PC-9 (cell line): ENCODE measurements at regions not wholly inside any gene's neighbourhood (a gene's known extent, or its start where the extent isn't known, plus 50 kb on each side); places are given as distances from the start of the nearest gene placed in this dataset.

Experiments used
- BruUV-seq: library from RNA; stranded (reverse); fragments of 400-500 nt; replicated peaks from 2 replicates; lab custom pipeline; 2021; lab: Mats Ljungman, UMichigan
- CTCF ChIA-PET: fragments of 300-600 bp; sonication (Branson Sonifier 250); formaldehyde crosslinking; loops from one replicate; lab custom pipeline; 2022; ENCODE audit warnings: antibody characterized with exemption; lab: Charles Lee
- POLR2A ChIA-PET: fragments of 300-600 bp; sonication (Branson Sonifier 250); formaldehyde crosslinking; loops from one replicate; lab custom pipeline; 2022; ENCODE audit warnings: antibody characterized with exemption; ENCODE audit not compliant: unreplicated experiment; lab: Charles Lee
- DNase-seq, 2 experiments: peaks; one replicate each; pipeline versions ENCODE4 v3.0.0 to v3.0.0-alpha.2; 2015 to 2022; ENCODE audit warnings: mixed read lengths in 1 of 2
- H2AFZ ChIP-seq: fragments of 200-600 bp; sonication (generic); 2 replicates; pipeline ENCODE4 v1.8.1; 2017; ENCODE audit warnings: antibody characterized with exemption
- H3F3A ChIP-seq: fragments of 200-600 bp; sonication (generic); 2 replicates; pipeline ENCODE4 v1.8.1; 2017; ENCODE audit warnings: antibody characterized with exemption, mild to moderate bottlenecking, low read depth; ENCODE audit not compliant: insufficient read depth
- H3K27ac ChIP-seq: fragments of 200-600 bp; sonication (generic); 2 replicates; pipeline ENCODE4 v1.6.1; 2016; ENCODE audit warnings: mixed run types
- H3K27me3 ChIP-seq: fragments of 200-600 bp; sonication (generic); 2 replicates; pipeline ENCODE4 v1.6.1; 2016; ENCODE audit warnings: low read depth, mixed run types; ENCODE audit not compliant: insufficient read depth
- H3K36me3 ChIP-seq: fragments of 200-600 bp; sonication (generic); 2 replicates; pipeline ENCODE4 v1.6.1; 2016; ENCODE audit warnings: low read depth, mixed run types
- H3K4me1 ChIP-seq: fragments of 200-600 bp; sonication (generic); replicated peaks from 2 replicates; pipeline ENCODE4 v1.6.1; 2016; ENCODE audit warnings: mixed run types; ENCODE audit not compliant: insufficient read depth
- H3K4me2 ChIP-seq: fragments of 200-600 bp; sonication (generic); 2 replicates; pipeline ENCODE4 v1.6.1; 2017; ENCODE audit warnings: mixed run types
- H3K4me3 ChIP-seq: fragments of 200-600 bp; sonication (generic); 2 replicates; pipeline ENCODE4 v1.6.1; 2016; ENCODE audit warnings: mixed run types
- H3K79me2 ChIP-seq: fragments of 200-600 bp; sonication (generic); 2 replicates; pipeline ENCODE4 v1.6.1; 2017; ENCODE audit warnings: low read depth, mixed run types
- H3K9me2 ChIP-seq: fragments of 200-600 bp; sonication (generic); 2 replicates; pipeline ENCODE4 v1.8.1; 2017; ENCODE audit warnings: mild to moderate bottlenecking; ENCODE audit not compliant: insufficient read depth
- H3K9me3 ChIP-seq: fragments of 200-600 bp; sonication (generic); 2 replicates; pipeline ENCODE4 v1.8.1; 2016; ENCODE audit warnings: low read depth; ENCODE audit not compliant: insufficient read depth
- H4K20me1 ChIP-seq: fragments of 200-600 bp; sonication (generic); 2 replicates; pipeline ENCODE4 v1.8.1; 2017; ENCODE audit not compliant: insufficient read depth
- CTCF ChIP-seq: fragments of 200-600 bp; sonication (generic); conservative IDR thresholded peaks from 2 replicates; pipeline ENCODE4 v1.6.1; 2017; ENCODE audit warnings: mixed run types, antibody characterized with exemption, mild to moderate bottlenecking, moderate library complexity
- EZH2 ChIP-seq: fragments of 200-600 bp; sonication (generic); IDR thresholded peaks from 2 replicates; pipeline ENCODE4 v1.8.0; 2017; ENCODE audit warnings: antibody characterized with exemption, low read depth
- intact Hi-C: fragments of 100-400 bp; cut with micrococcal nuclease; formaldehyde crosslinking; loops from one replicate; pipeline ENCODE4 v1.10.0; 2022; ENCODE audit not compliant: unreplicated experiment

- BruUV-seq = no TSS peak
- Histone ChIP-seq H3K9me2 (no peaks in the 10 kb centered on the region), H3K4me2 (no peak overlapping the region), H3K9me3 (no peaks in the 10 kb centered on the region), H3K79me2 (no peaks in the 10 kb centered on the region), H3K27me3 (peaks cover 12% of the 10 kb centered on the region; the same call in 1 of the 2 replicates), H3F3A (no peaks in the 10 kb centered on the region), H3K4me3 (no peak overlapping the region), H2AFZ (no peak overlapping the region), H3K36me3 (no peaks in the 10 kb centered on the region), H3K27ac (no peak overlapping the region), H3K4me1 (no peaks in the 10 kb centered on the region; the same call in 1 of the 2 replicates), H4K20me1 (no peaks in the 10 kb centered on the region)
- ChIA-PET POLR2A (no interaction called here), CTCF (no interaction called here)
- intact Hi-C loops = no loop called here
- DNase-seq = no peak
- TF ChIP-seq EZH2 (no peak), CTCF (no peak)
Observed at GRCh38 chr4:188372829-188373228, 233.6 kb downstream of the TRIML1 start.

- Histone ChIP-seq H3K36me3 (no peaks in the 10 kb centered on the region), H3F3A (no peaks in the 10 kb centered on the region), H3K4me2 (no peak overlapping the region), H3K9me3 (no peaks in the 10 kb centered on the region), H4K20me1 (no peaks in the 10 kb centered on the region), H3K9me2 (no peaks in the 10 kb centered on the region), H3K27ac (no peak overlapping the region), H3K27me3 (0 out of 2 replicates have a peak, but pooled peaks cover 4% of the 10 kb centered on the region), H2AFZ (no peak overlapping the region), H3K4me3 (no peak overlapping the region), H3K4me1 (no peaks in the 10 kb centered on the region; the same call in 1 of the 2 replicates), H3K79me2 (no peaks in the 10 kb centered on the region)
- CTCF ChIA-PET = no interaction called here
- POLR2A ChIA-PET = no interaction called here
- intact Hi-C loops = no loop called here
- no peak for DNase-seq
- TF ChIP-seq EZH2 (no peak), CTCF (no peak)
- no TSS peak for BruUV-seq
Observed at GRCh38 chr4:188374871-188375270, 235.6 kb downstream of the TRIML1 start.

- Histone ChIP-seq H3K36me3 (no peaks in the 10 kb centered on the region), H3K79me2 (no peaks in the 10 kb centered on the region), H3K9me2 (no peaks in the 10 kb centered on the region), H3K4me3 (no peak overlapping the region), H3K27me3 (no peaks in the 10 kb centered on the region), H3K27ac (no peak overlapping the region), H3K4me2 (no peak overlapping the region), H4K20me1 (no peaks in the 10 kb centered on the region), H3F3A (no peaks in the 10 kb centered on the region), H3K9me3 (no peaks in the 10 kb centered on the region), H3K4me1 (no peaks in the 10 kb centered on the region), H2AFZ (no peak overlapping the region)
- POLR2A ChIA-PET = no interaction called here
- DNase-seq = no peak
- TF ChIP-seq CTCF = no peak
- TF ChIP-seq EZH2 = no peak
- intact Hi-C loops = no loop called here
- BruUV-seq = no TSS peak
- CTCF ChIA-PET = no interaction called here
Observed at GRCh38 chr4:188377816-188378215, 238.6 kb downstream of the TRIML1 start.
